Loucy (cell line): ENCODE measurements at regions not wholly inside any gene's neighbourhood (a gene's known extent, or its start where the extent isn't known, plus 50 kb on each side); places are given as distances from the start of the nearest gene placed in this dataset.

Source experiments
- H2AFZ ChIP-seq: fragments of 200-600 bp; sonication (generic); 2 replicates; pipeline ENCODE4 v1.6.0; 2016; ENCODE audit warnings: antibody characterized with exemption, mild to moderate bottlenecking, low read length, moderate library complexity
- H3F3A ChIP-seq: fragments of 200-600 bp; 2 replicates; pipeline ENCODE4 v1.6.0; 2016; ENCODE audit warnings: antibody characterized with exemption, low read depth, mild to moderate bottlenecking
- H3K27me3 ChIP-seq: fragments of 200-600 bp; sonication (generic); 2 replicates; pipeline ENCODE4 v1.6.1; 2014; ENCODE audit warnings: low read length, mild to moderate bottlenecking; ENCODE audit not compliant: insufficient read depth, poor library complexity, severe bottlenecking
- H3K36me3 ChIP-seq: fragments of 200-600 bp; sonication (generic); 2 replicates; pipeline ENCODE4 v1.6.1; 2016; ENCODE audit warnings: low read length; ENCODE audit not compliant: insufficient read depth
- H3K4me1 ChIP-seq: fragments of 200-600 bp; sonication (generic); 2 replicates; pipeline ENCODE4 v1.5.1; 2014; ENCODE audit warnings: low read length, mild to moderate bottlenecking; ENCODE audit not compliant: insufficient read depth, poor library complexity, severe bottlenecking
- H3K4me2 ChIP-seq: fragments of 200-600 bp; sonication (generic); 2 replicates; pipeline ENCODE4 v1.6.0; 2014; ENCODE audit warnings: antibody characterized with exemption, low read length, low read depth, mild to moderate bottlenecking; ENCODE audit not compliant: poor library complexity, severe bottlenecking
- H3K4me3 ChIP-seq: fragments of 200-600 bp; sonication (generic); 2 replicates; pipeline ENCODE4 v1.5.1; 2014; ENCODE audit warnings: low read length, mild to moderate bottlenecking, mixed read lengths; ENCODE audit not compliant: poor library complexity, severe bottlenecking
- H3K79me2 ChIP-seq: fragments of 200-600 bp; sonication (generic); 2 replicates; pipeline ENCODE4 v1.6.1; 2014; ENCODE audit warnings: low read length; ENCODE audit not compliant: insufficient read depth
- H3K9ac ChIP-seq: fragments of 200-600 bp; sonication (generic); 2 replicates; pipeline ENCODE4 v1.6.0; 2014; ENCODE audit warnings: mild to moderate bottlenecking, low read depth, low read length, moderate library complexity; ENCODE audit not compliant: poor library complexity, severe bottlenecking
- H3K9me2 ChIP-seq: fragments of 200-600 bp; sonication (generic); replicated peaks from 2 replicates; pipeline ENCODE4 v1.6.1; 2016; ENCODE audit warnings: low read depth, low read length, mixed read lengths
- H3K9me3 ChIP-seq: fragments of 200-600 bp; sonication (generic); 2 replicates; pipeline ENCODE4 v1.6.1; 2014; ENCODE audit warnings: mild to moderate bottlenecking, antibody characterized with exemption, low read length, low read depth; ENCODE audit not compliant: insufficient read depth
- H4K20me1 ChIP-seq: fragments of 200-600 bp; sonication (generic); 2 replicates; pipeline ENCODE4 v1.6.0; 2014; ENCODE audit warnings: antibody characterized with exemption, low read length, mild to moderate bottlenecking; ENCODE audit not compliant: insufficient read depth, poor library complexity, severe bottlenecking
- EZH2phosphoT487 ChIP-seq: fragments of 200-600 bp; IDR thresholded peaks from 2 replicates; pipeline ENCODE4 v1.6.1; 2018; ENCODE audit warnings: antibody characterized with exemption, mild to moderate bottlenecking, moderate library complexity, borderline replicate concordance
- TF ChIP-seq, protein P1 (sequence below): fragments of 200-600 bp; sonication (generic); conservative IDR thresholded peaks from 2 replicates; pipeline ENCODE4 v1.5.1; 2014; ENCODE audit warnings: mild to moderate bottlenecking, antibody characterized with exemption, low read length

DNA sequence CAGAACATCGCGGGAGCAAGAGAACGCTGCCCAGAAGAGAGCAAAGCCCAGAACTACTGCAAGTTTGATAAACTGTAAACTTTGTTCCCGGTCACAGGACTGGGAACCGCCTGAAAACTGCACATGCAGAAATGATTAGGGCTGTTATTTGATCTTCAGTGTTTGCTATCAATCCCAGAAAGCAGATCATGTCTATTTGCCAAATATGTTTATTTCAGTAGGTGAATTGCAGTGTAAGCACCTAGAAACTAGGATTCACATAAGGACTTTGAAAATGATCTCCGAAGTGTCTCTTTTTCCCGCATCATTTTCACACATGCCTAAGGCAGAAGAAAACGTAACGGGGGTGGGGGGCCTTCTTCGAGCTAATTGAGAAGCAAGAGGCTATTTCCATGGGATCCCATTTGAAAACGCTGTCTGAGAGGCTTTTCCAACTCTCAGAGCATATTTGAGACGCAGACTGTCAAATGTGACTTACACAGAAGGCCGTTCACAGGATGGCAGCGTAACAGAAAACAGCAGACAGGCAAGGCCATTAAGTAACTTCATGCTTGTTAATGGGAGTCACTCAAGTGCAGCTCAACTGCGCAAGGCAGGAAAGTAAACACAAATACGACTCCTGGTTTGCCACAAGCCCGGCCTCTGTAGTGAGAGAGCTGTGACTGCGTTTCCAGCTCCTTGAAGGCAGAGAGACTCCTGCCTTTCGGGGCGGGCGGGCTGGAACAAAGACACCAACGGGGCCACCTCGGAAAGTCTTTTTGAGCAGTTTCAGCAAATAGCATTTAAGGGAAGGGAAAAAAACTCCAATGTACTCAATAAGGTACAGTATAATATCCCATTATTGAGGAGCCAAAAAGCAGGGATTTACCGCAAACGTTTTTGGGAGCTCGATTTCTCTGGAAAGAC, 144.7 kb upstream of the ZNF217 start:
- H3K9ac ChIP-seq, result no peak overlapping the region
- no peaks in the 10 kb centered on the region for H3K36me3 ChIP-seq
- H3K27me3 ChIP-seq, result no peaks in the 10 kb centered on the region
- no peaks in the 10 kb centered on the region for H3F3A ChIP-seq
- H4K20me1 ChIP-seq, result no peaks in the 10 kb centered on the region
- peaks cover 43% of the 10 kb centered on the region for H3K4me1 ChIP-seq
- no peaks in the 10 kb centered on the region for H3K9me2 ChIP-seq
- peak overlapping the region; percentile 1; the same call in 1 of the 2 replicates for H2AFZ ChIP-seq
- no peak overlapping the region for H3K4me3 ChIP-seq
- H3K4me2 ChIP-seq, result no peak overlapping the region
- no peaks in the 10 kb centered on the region for H3K79me2 ChIP-seq
- no peaks in the 10 kb centered on the region for H3K9me3 ChIP-seq
- no peak for TF ChIP-seq EZH2phosphoT487
- TF ChIP-seq, protein P1, sequence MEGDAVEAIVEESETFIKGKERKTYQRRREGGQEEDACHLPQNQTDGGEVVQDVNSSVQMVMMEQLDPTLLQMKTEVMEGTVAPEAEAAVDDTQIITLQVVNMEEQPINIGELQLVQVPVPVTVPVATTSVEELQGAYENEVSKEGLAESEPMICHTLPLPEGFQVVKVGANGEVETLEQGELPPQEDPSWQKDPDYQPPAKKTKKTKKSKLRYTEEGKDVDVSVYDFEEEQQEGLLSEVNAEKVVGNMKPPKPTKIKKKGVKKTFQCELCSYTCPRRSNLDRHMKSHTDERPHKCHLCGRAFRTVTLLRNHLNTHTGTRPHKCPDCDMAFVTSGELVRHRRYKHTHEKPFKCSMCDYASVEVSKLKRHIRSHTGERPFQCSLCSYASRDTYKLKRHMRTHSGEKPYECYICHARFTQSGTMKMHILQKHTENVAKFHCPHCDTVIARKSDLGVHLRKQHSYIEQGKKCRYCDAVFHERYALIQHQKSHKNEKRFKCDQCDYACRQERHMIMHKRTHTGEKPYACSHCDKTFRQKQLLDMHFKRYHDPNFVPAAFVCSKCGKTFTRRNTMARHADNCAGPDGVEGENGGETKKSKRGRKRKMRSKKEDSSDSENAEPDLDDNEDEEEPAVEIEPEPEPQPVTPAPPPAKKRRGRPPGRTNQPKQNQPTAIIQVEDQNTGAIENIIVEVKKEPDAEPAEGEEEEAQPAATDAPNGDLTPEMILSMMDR, result no peak

DNA sequence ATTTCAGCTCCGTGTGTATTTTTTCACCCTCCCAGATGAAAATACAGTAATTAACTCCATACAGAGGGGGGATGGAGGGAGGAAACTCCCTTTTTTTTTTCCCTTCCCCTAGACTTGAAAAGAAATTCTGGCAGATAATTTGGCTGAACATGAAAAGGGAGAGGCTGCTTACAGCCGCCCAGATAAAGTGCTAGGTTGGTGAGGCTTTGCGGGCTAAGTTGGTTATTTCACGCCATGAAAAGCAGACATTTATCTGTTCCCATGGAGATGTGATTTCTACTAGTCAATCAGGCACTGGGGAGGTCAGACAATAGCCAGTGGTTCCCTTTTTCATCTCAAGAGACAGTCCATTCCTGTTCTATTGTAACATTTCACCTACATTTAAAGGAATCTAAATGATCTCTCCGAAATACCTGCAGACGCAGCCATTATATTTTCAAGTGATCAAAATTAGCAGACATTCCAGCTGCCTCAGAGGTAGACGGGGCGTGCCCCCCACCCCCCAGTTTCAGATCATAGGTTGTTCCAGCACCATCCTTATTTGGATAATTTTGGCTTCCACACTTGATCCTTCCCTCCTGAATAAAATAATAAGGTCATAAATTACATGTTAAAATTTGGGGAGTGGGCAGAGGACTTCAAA, 143.9 kb upstream of the ZNF217 start:
- no peaks in the 10 kb centered on the region for H3K9me3 ChIP-seq
- H3K9me2 ChIP-seq, result no peaks in the 10 kb centered on the region
- peak overlapping the region; percentile 48; the same call in 1 of the 2 replicates for H2AFZ ChIP-seq
- TF ChIP-seq EZH2phosphoT487, result no peak
- TF ChIP-seq, protein P1, result no peak
- H3K27me3 ChIP-seq, result no peaks in the 10 kb centered on the region
- H3K36me3 ChIP-seq, result no peaks in the 10 kb centered on the region
- H3F3A ChIP-seq, result no peaks in the 10 kb centered on the region
- no peaks in the 10 kb centered on the region for H4K20me1 ChIP-seq
- no peaks in the 10 kb centered on the region for H3K79me2 ChIP-seq
- H3K4me1 ChIP-seq, result peaks cover 43% of the 10 kb centered on the region
- H3K4me3 ChIP-seq, result no peak overlapping the region
- H3K9ac ChIP-seq, result peak overlapping the region; percentile 24
- peak overlapping the region; percentile 64 for H3K4me2 ChIP-seq

DNA sequence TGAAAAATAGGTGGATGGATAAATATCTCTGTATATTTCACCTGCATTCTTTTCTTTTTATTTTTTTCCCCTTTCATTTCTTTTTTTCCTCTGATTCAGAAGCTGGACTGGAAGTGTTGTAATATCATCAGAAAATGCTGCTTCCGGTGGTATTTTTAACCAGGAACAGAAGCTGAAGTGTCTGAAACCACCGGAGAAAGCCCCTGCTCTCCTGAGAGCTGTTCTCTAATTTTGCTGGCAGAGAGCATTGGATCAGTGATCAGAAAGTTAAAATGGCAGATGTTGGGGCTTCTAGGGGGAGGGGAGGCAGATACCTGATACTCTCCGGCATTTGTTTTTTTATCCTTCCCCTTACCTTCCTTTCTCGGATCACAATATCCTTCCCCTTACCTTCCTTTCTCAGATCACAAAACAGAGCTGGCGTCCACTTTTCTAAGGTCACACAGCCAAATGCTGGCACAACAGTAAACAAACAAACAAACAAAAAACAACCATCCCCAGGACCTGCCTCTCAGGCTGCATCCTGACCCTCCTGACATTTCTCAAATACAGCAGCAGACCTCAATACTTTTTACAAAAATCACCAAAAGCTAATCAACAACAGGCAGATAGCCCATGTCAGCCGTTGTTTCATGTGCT, 143.2 kb upstream of the ZNF217 start:
- no peaks in the 10 kb centered on the region for H3K9me3 ChIP-seq
- peak overlapping the region; percentile 64 for H3K4me2 ChIP-seq
- no peaks in the 10 kb centered on the region for H3K27me3 ChIP-seq
- H3K36me3 ChIP-seq, result no peaks in the 10 kb centered on the region
- peak overlapping the region; percentile 24 for H3K9ac ChIP-seq
- H3K79me2 ChIP-seq, result no peaks in the 10 kb centered on the region
- no peaks in the 10 kb centered on the region for H3F3A ChIP-seq
- TF ChIP-seq, protein P1, result no peak
- TF ChIP-seq EZH2phosphoT487, result no peak
- peaks cover 43% of the 10 kb centered on the region for H3K4me1 ChIP-seq
- no peaks in the 10 kb centered on the region for H4K20me1 ChIP-seq
- peak overlapping the region; percentile 45 for H3K4me3 ChIP-seq
- H2AFZ ChIP-seq, result peak overlapping the region; percentile 48; the same call in 1 of the 2 replicates
- H3K9me2 ChIP-seq, result no peaks in the 10 kb centered on the region
